Activated naive CD4-positive, alpha-beta T cell treated with anti-CD3 and anti-CD28 coated beads, Interleukin-2, amount 50 U/mL, for 72 hours (primary cell): ENCODE measurements at regions not wholly inside any gene's neighbourhood (a gene's known extent, or its start where the extent isn't known, plus 50 kb on each side); places are given as distances from the start of the nearest gene placed in this dataset.
"Not testable (repeated sequence)": the region's sequence is repeated elsewhere in the genome, so short reads cannot be mapped to it uniquely, and the experiment has no call there.

Experiments
- ATAC-seq, 2 donors: fragments of 150-1000 bp; cut with Tn5 transposase; 2 replicates each; pipeline ENCODE4 v1.10.0; 2021; ENCODE audit warnings: mild to moderate bottlenecking in 2 of 2, moderate library complexity in 2 of 2
- DNase-seq, 2 donors: peaks; one replicate each; pipeline ENCODE4 v3.0.0; 2021 to 2022; ENCODE audit warnings: low spot score in 2 of 2
- H3K27ac Mint-ChIP-seq, 2 donors: one replicate each; pipeline ENCODE4 v1.8.0; 2022; ENCODE audit warnings: mild to moderate bottlenecking in 2 of 2, mixed read lengths in 2 of 2
- H3K36me3 Mint-ChIP-seq, 2 donors: one replicate each; pipeline ENCODE4 v1.8.0; 2022; ENCODE audit warnings: mixed read lengths in 2 of 2
- H3K9me3 Mint-ChIP-seq, 2 donors: one replicate each; pipeline ENCODE4 v1.8.0; 2022; ENCODE audit warnings: mixed read lengths in 2 of 2

DNA sequence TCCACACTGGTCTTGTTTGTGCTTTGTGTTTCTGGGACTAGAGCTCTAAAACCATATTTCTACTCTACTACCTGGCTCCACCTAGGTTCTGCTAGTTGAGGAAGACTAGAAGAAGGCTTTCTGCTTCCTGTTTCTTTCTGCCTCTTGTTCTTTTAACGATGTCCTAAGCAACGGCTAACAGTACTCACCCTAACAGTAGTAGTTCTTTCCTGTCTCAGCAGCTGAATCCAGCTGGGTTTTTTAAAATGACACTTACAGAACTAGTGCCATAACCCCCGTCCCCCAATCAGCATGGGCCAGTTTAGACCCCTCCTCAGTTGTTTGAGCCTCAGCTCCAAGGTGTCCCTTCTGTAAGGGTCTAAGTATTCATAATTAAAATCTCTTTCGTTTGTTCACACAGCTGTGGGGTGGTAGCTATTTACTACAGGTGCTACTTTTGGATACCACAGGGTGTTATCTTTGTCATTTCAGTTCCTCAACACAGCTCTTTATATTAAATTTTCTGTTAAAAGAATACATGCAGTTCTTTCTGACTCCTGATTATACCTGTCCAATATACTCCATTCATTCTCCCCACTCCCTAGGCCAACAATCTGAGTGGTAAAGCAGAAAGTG, 790.2 kb downstream of the DHX35 start:
- Mint-ChIP-seq H3K36me3 (peaks cover 0 to 18% of the 10 kb centered on the region in 2 donors), H3K9me3 (peaks cover 31 to 32% of the 10 kb centered on the region in 2 donors), H3K27ac (no peak overlapping the region)
- no peak for ATAC-seq
- no peak for DNase-seq

DNA sequence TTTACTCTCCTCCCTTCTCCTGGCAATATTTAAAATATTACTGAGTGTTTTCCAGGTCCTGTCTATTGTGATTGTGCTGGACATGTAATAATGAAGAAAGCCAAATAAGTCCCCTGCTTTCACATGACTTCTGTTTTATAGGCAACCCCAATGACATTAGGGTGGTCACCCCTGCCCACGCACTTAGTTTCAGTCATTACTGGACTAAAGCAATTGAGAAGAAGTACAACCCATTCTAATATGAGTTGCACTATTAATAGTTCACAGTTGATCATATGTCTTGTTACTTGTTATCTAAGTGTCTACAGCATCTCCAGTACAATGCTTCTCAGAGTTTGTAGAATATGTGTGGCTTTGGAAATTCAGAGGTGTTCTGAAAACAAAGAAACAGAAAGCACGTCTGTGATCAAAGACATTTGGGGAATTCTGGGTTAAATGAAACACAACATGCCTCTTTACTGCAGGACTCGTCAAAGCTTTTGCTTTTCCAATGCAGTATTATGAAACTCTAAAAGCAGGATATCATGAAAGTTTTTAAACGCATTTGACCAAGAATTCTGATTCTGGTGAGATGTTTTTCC, 789.5 kb downstream of the DHX35 start:
- Mint-ChIP-seq H3K27ac (no peak overlapping the region), H3K9me3 (peaks cover 31 to 32% of the 10 kb centered on the region in 2 donors), H3K36me3 (peaks cover 0 to 18% of the 10 kb centered on the region in 2 donors)
- DNase-seq (no peak), ATAC-seq (no peak)

GRCh38 chr20:39745380-39745779, 783.2 kb downstream of the DHX35 start:
- no peak for ATAC-seq
- DNase-seq = no peak
- Mint-ChIP-seq H3K9me3 (peaks cover 17 to 25% of the 10 kb centered on the region in 2 donors), H3K27ac (no peak overlapping the region), H3K36me3 (peaks cover 0 to 12% of the 10 kb centered on the region in 2 donors)

DNA sequence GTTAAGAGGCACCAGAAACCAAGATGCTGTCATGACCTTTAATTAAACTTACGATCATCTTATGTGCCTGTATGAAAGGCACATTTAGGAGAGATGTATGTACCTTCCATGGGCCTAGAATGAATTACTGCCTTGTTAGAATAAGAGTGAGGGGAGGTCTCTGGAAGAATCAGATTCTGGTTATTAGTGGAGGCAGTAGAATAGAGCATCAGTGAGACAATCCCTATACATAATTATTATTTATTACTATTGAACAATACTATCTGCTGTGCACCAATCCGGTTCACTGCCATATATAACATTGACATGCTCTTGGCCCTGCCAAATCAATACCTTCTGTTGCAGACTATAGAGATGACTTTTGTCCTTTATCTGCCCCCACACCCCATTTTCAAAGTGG, 776.5 kb downstream of the DHX35 start:
- ATAC-seq (no peak), DNase-seq (no peak)
- H3K36me3 Mint-ChIP-seq = no peaks in the 10 kb centered on the region
- no peak overlapping the region for H3K27ac Mint-ChIP-seq
- peaks cover 5 to 6% of the 10 kb centered on the region in 2 donors for H3K9me3 Mint-ChIP-seq

DNA sequence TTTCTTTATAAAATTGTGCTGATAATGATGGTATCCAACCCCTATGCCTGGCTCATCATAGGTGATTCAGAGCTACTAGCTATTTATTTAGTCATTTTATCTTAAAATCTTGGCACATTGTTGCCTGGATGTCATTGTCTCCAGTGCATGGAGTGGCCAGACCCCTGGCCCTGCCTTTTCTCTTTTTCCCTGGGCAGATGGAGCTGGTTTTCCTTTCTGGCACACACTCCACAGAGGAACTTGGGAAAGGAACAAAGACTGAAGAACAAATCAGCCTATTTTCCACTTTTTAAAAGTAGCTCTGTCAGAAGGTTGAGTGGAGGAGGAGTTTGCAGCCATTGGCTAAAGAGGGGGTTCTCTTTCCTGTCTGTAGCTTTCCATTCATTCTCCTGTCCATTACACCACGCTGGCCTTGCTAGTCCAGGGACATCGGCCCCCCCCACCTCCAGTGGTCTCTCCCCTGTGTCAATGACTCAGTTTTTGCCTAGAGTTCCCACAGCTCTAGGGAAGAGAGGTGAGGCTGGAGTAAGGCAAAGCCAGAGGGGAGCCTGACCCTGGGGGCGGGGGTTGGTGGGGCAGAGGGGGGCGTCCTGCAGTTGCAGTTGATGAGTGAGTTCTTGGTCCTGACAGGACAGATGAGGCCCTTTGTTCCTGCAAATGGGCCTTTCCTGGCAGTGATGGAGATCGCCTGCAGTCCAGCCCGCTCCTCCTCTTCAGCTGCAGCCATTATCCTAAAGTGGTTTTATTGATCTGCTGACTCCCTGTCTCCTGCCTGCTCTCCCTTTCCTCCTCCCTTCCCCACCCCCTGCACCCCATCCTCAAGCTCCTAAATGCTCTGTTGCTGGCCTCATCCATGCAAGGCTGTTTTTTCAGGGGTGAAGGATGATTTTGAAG, 774.5 kb downstream of the DHX35 start:
- DNase-seq (no peak), ATAC-seq (no peak)
- H3K36me3 Mint-ChIP-seq = no peaks in the 10 kb centered on the region
- H3K9me3 Mint-ChIP-seq = peaks cover 5 to 10% of the 10 kb centered on the region in 2 donors
- no peak overlapping the region for H3K27ac Mint-ChIP-seq

GRCh38 chr20:39725513-39725912, 763.4 kb downstream of the DHX35 start:
- not testable (repeated sequence) for DNase-seq, H3K27ac Mint-ChIP-seq, ATAC-seq
- Mint-ChIP-seq H3K36me3 (peaks cover 0 to 35% of the 10 kb centered on the region in 2 donors), H3K9me3 (peaks cover 33 to 44% of the 10 kb centered on the region in 2 donors)

- Mint-ChIP-seq H3K36me3 (peaks cover 0 to 9% of the 10 kb centered on the region in 2 donors), H3K9me3 (peaks cover 4 to 13% of the 10 kb centered on the region in 2 donors), H3K27ac (no peak overlapping the region)
- ATAC-seq = no peak
- no peak for DNase-seq
Observed at GRCh38 chr20:39719293-39719692, 757.1 kb downstream of the DHX35 start.

DNA sequence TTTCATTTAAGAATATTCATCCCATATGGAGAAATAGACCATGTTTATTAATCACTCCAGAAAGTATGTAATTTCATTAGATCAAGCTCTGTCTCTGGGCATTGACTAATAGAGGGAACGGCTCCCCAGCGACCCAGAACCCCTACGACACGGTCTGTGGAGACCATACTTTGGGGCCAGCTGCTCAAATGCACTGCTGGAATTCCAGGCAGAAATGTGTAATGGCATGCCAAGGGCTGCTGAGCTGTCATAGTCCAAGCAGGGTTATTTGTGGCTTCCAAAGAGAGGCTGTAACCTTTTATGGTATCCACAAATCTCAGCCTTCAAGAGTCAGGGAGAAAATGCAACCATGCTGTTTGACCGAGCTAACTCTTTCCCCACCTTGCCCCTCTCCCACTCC, 755.8 kb downstream of the DHX35 start:
- ATAC-seq (no peak), DNase-seq (no peak)
- Mint-ChIP-seq H3K36me3 (peaks cover 0 to 9% of the 10 kb centered on the region in 2 donors), H3K9me3 (peaks cover 4 to 18% of the 10 kb centered on the region in 2 donors), H3K27ac (no peak overlapping the region)

- H3K27ac Mint-ChIP-seq = no peak overlapping the region
- ATAC-seq (no peak), DNase-seq (no peak)
- peaks cover 7 to 13% of the 10 kb centered on the region in 2 donors for H3K9me3 Mint-ChIP-seq
- peaks cover 0 to 1% of the 10 kb centered on the region in 2 donors for H3K36me3 Mint-ChIP-seq
Observed at GRCh38 chr20:39716796-39717341, 754.7 kb downstream of the DHX35 start.

DNA sequence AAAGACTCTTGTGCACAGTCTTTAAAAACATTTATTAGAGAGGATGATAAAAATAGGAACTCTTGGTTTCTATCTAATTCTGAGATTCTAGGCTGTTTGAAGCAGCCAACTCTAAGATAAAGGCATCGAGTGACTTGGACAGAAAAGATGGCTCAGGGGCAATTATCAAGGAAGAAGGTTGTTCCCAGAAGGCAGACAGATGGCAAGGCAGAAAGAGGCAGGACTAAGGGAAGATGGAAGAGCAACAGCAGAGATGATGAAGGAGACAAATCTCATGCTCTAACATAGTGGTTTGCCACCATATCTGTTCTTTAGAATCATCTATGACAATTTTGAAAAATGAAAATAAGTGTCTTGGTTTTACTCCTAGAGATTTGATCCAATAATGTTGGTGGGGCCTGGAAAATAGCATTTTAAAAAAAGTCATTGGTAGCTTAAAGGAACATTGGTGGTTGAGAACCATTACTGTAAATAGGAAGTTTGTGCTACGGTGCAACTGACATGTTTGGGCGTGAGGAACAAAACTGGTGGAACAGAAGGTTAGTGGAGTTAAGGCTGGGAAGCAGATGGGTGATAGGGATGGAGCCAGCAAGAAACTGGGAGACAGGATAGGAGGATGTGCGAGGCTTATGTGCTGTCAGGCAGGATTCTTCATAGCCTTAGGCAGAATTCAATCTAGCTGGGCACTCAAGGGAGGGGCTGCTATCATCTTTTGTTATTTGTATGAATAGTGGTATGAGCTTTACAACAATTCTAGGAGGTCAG, 751.1 kb downstream of the DHX35 start:
- DNase-seq (no peak), ATAC-seq (no peak)
- H3K9me3 Mint-ChIP-seq = peaks cover 9 to 11% of the 10 kb centered on the region in 2 donors
- H3K27ac Mint-ChIP-seq = no peak overlapping the region
- H3K36me3 Mint-ChIP-seq = no peaks in the 10 kb centered on the region

- Mint-ChIP-seq H3K9me3 (peaks cover 0 to 5% of the 10 kb centered on the region in 2 donors), H3K36me3 (no peaks in the 10 kb centered on the region), H3K27ac (no peak overlapping the region)
- DNase-seq (no peak), ATAC-seq (no peak)
Observed at GRCh38 chr20:39706184-39706663, 744.1 kb downstream of the DHX35 start.

- no peak for DNase-seq
- no peaks in the 10 kb centered on the region for H3K36me3 Mint-ChIP-seq
- H3K9me3 Mint-ChIP-seq = peaks cover 0 to 10% of the 10 kb centered on the region in 2 donors
- ATAC-seq = no peak
- no peak overlapping the region for H3K27ac Mint-ChIP-seq
Observed at GRCh38 chr20:39705032-39705431, 742.9 kb downstream of the DHX35 start.

- ATAC-seq, H3K27ac Mint-ChIP-seq, H3K9me3 Mint-ChIP-seq: not testable (repeated sequence)
Observed at GRCh38 chr20:39703357-39703756, 741.2 kb downstream of the DHX35 start.

DNA sequence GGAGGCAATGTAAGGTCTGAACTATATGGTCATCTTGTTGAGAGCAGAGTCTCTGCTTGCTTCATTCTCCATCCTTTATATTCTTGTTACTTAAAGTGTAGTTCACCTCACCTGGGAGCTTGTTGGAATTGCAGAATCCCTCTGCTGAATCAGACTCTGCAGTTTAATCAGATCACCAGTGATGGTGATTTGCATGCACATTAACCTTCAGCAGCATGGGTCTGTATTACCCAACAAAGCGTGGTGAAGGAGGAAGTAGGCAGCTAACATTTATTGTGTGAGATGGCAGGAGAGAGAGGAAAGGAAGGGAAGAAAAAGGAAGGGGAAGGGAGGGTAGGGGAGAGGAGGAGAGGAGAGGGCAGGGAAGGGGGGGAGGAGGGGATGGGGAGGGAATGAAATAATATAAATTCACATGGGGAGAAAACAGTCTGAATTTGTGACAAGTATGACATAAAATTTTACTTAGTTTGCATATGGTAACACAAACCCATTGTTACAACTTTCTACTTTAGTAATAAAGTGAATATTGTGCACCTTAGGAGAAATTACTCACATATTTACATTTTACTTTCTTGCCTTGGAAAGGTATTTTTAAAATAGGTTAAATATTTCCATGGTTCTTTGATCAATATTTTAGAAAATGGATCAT, 740.7 kb downstream of the DHX35 start:
- ATAC-seq (no peak), DNase-seq (no peak)
- Mint-ChIP-seq H3K36me3 (no peaks in the 10 kb centered on the region), H3K9me3 (peaks cover 0 to 10% of the 10 kb centered on the region in 2 donors), H3K27ac (no peak overlapping the region)

More at GRCh38 chr20:39703357-39703756, 741.2 kb downstream of the DHX35 start:
- DNase-seq, H3K36me3 Mint-ChIP-seq: not testable (repeated sequence)

GRCh38 chr20:39700528-39700927, 738.4 kb downstream of the DHX35 start:
- H3K27ac Mint-ChIP-seq = no peak overlapping the region
- DNase-seq (no peak), ATAC-seq (no peak)
- no peaks in the 10 kb centered on the region for H3K36me3 Mint-ChIP-seq
- peaks cover 5 to 10% of the 10 kb centered on the region in 2 donors for H3K9me3 Mint-ChIP-seq
